ENCODE measurements at regions not wholly inside any gene's neighbourhood (a gene's known extent, or its start where the extent isn't known, plus 50 kb on each side); places are given as distances from the start of the nearest gene placed in this dataset.

DNA sequence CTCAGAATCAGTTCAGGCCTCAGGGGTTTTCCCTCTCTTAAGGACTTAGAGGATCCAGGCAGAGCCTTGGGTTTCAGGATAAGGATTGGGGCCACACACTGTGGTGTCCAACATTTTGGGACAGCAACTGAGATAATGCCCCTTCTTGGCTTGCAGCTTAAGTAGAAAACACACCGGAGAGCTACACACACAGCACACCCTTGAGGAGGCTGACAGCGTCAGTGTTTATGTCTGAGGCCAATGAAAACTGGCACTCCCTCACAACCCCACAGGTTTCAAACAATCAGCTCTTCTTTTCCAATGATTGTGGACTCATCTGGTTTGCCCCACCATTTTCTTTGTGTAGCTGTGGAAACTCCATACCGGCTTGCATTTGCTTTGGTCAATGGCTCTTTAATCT is 257.7 kb downstream of the CDCA7 start (continued):
- TF ChIP-seq ARID4B (CRISPR knock-in tag; IDR thresholded peaks at IDR 0.05; ENCODE audit: borderline replicate concordance) = no peak

- Mint-ChIP-seq H3K27me3 (ENCODE audit: low read depth) (no peaks in the 10 kb centered on the region), H3K4me3 (no peak overlapping the region), H3K27ac (no peak overlapping the region), H3K9me3 (peaks cover 9% of the 10 kb centered on the region), H3K4me1 (peaks cover 18% of the 10 kb centered on the region), H3K36me3 (peaks cover 3% of the 10 kb centered on the region; the same call in 1 of the 2 replicates)
- no peak for ATAC-seq
- no peak for DNase-seq (ENCODE audit: low spot score)
- TF ChIP-seq ESRRA (CRISPR knock-in tag; IDR thresholded peaks at IDR 0.05; ENCODE audit: borderline replicate concordance) (no peak), CREM (CRISPR knock-in tag; IDR thresholded peaks at IDR 0.05) (no peak), ZNF219 (CRISPR knock-in tag; IDR thresholded peaks at IDR 0.05; ENCODE audit: borderline replicate concordance) (no peak)
- POLR2A ChIA-PET = no interaction called here
- CTCF ChIA-PET = interaction anchor here (1.1 kb wide), 1 partner anchor 211 kb away, joined by 5 read pairs; no protein-coding TSS in a partner anchor
These were observed 258.7 kb downstream of the CDCA7 start for GRCh38 chr2:173613386-173613785.

DNA sequence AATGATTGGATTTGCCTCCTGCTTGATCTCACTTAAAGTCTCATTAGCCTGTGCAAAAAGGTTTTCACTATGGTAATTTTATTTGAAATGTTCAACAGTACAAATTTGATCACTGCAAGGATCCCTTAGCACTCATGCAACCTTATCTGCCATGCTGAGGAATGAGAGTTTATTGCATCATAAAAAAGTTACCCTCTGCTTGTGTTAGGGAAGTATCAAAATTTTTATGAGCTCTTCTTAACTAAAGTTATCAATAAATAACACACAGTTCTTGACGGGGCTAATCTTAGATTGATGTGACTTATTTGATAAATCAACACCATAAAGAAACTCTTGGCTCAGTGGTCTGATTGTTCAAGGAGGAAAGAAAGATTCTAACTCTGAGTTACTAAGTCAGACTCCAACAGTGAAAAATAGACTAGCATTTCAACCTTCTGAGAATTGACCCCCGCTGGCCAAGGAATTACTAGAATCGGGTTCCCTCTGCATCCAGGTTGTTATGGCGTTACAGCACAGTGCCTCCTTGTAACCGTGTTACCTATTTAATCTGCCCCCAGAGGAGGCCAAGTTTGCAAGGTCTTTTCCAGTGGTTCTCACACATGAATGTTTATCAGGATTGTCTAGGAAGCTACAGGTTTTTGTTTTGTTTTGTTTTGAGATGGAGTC is 259.7 kb downstream of the CDCA7 start:
- Mint-ChIP-seq H3K4me3 (no peak overlapping the region), H3K4me1 (peaks cover 18% of the 10 kb centered on the region), H3K27ac (no peak overlapping the region), H3K9me3 (peaks cover 9% of the 10 kb centered on the region), H3K36me3 (peaks cover 3% of the 10 kb centered on the region; the same call in 1 of the 2 replicates), H3K27me3 (ENCODE audit: low read depth) (no peaks in the 10 kb centered on the region)
- TF ChIP-seq KAT7 (CRISPR knock-in tag; IDR thresholded peaks at IDR 0.05; ENCODE audit: borderline replicate concordance) (no peak), NR2C2 (CRISPR knock-in tag; IDR thresholded peaks at IDR 0.05) (no peak), GABPB1 (CRISPR knock-in tag; IDR thresholded peaks at IDR 0.05) (no peak), MAX (CRISPR knock-in tag; IDR thresholded peaks at IDR 0.05) (no peak), RORB (CRISPR knock-in tag; IDR thresholded peaks at IDR 0.05) (no peak), ESRRA (CRISPR knock-in tag; IDR thresholded peaks at IDR 0.05; ENCODE audit: borderline replicate concordance) (no peak), ZNF263 (CRISPR knock-in tag; IDR thresholded peaks at IDR 0.05; ENCODE audit: low read depth) (no peak), CREM (CRISPR knock-in tag; IDR thresholded peaks at IDR 0.05) (no peak), ATF1 (CRISPR knock-in tag; IDR thresholded peaks at IDR 0.05) (no peak), NR1H2 (CRISPR knock-in tag; IDR thresholded peaks at IDR 0.05) (no peak)
- TF ChIP-seq, protein P1, sequence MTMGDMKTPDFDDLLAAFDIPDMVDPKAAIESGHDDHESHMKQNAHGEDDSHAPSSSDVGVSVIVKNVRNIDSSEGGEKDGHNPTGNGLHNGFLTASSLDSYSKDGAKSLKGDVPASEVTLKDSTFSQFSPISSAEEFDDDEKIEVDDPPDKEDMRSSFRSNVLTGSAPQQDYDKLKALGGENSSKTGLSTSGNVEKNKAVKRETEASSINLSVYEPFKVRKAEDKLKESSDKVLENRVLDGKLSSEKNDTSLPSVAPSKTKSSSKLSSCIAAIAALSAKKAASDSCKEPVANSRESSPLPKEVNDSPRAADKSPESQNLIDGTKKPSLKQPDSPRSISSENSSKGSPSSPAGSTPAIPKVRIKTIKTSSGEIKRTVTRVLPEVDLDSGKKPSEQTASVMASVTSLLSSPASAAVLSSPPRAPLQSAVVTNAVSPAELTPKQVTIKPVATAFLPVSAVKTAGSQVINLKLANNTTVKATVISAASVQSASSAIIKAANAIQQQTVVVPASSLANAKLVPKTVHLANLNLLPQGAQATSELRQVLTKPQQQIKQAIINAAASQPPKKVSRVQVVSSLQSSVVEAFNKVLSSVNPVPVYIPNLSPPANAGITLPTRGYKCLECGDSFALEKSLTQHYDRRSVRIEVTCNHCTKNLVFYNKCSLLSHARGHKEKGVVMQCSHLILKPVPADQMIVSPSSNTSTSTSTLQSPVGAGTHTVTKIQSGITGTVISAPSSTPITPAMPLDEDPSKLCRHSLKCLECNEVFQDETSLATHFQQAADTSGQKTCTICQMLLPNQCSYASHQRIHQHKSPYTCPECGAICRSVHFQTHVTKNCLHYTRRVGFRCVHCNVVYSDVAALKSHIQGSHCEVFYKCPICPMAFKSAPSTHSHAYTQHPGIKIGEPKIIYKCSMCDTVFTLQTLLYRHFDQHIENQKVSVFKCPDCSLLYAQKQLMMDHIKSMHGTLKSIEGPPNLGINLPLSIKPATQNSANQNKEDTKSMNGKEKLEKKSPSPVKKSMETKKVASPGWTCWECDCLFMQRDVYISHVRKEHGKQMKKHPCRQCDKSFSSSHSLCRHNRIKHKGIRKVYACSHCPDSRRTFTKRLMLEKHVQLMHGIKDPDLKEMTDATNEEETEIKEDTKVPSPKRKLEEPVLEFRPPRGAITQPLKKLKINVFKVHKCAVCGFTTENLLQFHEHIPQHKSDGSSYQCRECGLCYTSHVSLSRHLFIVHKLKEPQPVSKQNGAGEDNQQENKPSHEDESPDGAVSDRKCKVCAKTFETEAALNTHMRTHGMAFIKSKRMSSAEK (CRISPR knock-in tag; IDR thresholded peaks at IDR 0.05; ENCODE audit: borderline replicate concordance) = no peak
- TF ChIP-seq, protein P2, sequence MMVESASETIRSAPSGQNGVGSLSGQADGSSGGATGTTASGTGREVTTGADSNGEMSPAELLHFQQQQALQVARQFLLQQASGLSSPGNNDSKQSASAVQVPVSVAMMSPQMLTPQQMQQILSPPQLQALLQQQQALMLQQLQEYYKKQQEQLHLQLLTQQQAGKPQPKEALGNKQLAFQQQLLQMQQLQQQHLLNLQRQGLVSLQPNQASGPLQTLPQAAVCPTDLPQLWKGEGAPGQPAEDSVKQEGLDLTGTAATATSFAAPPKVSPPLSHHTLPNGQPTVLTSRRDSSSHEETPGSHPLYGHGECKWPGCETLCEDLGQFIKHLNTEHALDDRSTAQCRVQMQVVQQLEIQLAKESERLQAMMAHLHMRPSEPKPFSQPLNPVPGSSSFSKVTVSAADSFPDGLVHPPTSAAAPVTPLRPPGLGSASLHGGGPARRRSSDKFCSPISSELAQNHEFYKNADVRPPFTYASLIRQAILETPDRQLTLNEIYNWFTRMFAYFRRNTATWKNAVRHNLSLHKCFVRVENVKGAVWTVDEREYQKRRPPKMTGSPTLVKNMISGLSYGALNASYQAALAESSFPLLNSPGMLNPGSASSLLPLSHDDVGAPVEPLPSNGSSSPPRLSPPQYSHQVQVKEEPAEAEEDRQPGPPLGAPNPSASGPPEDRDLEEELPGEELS (CRISPR knock-in tag; IDR thresholded peaks at IDR 0.05) = no peak
- TF ChIP-seq, protein P3, sequence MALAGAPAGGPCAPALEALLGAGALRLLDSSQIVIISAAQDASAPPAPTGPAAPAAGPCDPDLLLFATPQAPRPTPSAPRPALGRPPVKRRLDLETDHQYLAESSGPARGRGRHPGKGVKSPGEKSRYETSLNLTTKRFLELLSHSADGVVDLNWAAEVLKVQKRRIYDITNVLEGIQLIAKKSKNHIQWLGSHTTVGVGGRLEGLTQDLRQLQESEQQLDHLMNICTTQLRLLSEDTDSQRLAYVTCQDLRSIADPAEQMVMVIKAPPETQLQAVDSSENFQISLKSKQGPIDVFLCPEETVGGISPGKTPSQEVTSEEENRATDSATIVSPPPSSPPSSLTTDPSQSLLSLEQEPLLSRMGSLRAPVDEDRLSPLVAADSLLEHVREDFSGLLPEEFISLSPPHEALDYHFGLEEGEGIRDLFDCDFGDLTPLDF (CRISPR knock-in tag; IDR thresholded peaks at IDR 0.05) = no peak
- TF ChIP-seq, protein P4, sequence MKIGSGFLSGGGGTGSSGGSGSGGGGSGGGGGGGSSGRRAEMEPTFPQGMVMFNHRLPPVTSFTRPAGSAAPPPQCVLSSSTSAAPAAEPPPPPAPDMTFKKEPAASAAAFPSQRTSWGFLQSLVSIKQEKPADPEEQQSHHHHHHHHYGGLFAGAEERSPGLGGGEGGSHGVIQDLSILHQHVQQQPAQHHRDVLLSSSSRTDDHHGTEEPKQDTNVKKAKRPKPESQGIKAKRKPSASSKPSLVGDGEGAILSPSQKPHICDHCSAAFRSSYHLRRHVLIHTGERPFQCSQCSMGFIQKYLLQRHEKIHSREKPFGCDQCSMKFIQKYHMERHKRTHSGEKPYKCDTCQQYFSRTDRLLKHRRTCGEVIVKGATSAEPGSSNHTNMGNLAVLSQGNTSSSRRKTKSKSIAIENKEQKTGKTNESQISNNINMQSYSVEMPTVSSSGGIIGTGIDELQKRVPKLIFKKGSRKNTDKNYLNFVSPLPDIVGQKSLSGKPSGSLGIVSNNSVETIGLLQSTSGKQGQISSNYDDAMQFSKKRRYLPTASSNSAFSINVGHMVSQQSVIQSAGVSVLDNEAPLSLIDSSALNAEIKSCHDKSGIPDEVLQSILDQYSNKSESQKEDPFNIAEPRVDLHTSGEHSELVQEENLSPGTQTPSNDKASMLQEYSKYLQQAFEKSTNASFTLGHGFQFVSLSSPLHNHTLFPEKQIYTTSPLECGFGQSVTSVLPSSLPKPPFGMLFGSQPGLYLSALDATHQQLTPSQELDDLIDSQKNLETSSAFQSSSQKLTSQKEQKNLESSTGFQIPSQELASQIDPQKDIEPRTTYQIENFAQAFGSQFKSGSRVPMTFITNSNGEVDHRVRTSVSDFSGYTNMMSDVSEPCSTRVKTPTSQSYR (CRISPR knock-in tag; IDR thresholded peaks at IDR 0.05) = no peak
- CTCF ChIA-PET = interaction anchor here (1.1 kb wide), 1 partner anchor 212 kb away, joined by 5 read pairs; no protein-coding TSS in a partner anchor
- no peak for DNase-seq (ENCODE audit: low spot score)
- POLR2A ChIA-PET = no interaction called here
- ATAC-seq = no peak

Data from WTC11 (cell line).